ENCODE measurements at regions not wholly inside any gene's neighbourhood (a gene's known extent, or its start where the extent isn't known, plus 50 kb on each side); places are given as distances from the start of the nearest gene placed in this dataset.
"Not testable (repeated sequence)": the region's sequence is repeated elsewhere in the genome, so short reads cannot be mapped to it uniquely, and the experiment has no call there.

GRCh38 chr10:113488186-113488585 lies 64.7 kb upstream of the HABP2 start:
- H3K36me3 ChIP-seq, result no peaks in the 10 kb centered on the region
- intact Hi-C loops (cut with DNase I), result no loop called here
- H3K27ac ChIP-seq, result no peak overlapping the region
- peaks cover 4 to 20% of the 10 kb centered on the region in 2 donors for H3K4me1 ChIP-seq
- no peak overlapping the region for H3K4me3 ChIP-seq
- no peak for TF ChIP-seq CTCF (IDR thresholded peaks at IDR 0.05)
- DNase-seq (ENCODE audit: low spot score in 2 of 2), result no peak
- no peaks in the 10 kb centered on the region for H3K9me3 ChIP-seq
- H3K27me3 ChIP-seq, result no peaks in the 10 kb centered on the region

GRCh38 chr10:113489522-113489921 lies 63.3 kb upstream of the HABP2 start:
- Histone ChIP-seq H3K4me1 (peaks cover 4 to 33% of the 10 kb centered on the region in 2 donors), H3K4me3 (peak overlapping the region in 1 of 2 donors; percentile 51)
- intact Hi-C loops (cut with DNase I); H3K27ac ChIP-seq; DNase-seq (ENCODE audit: low spot score in 2 of 2); H3K9me3 ChIP-seq; H3K27me3 ChIP-seq; H3K36me3 ChIP-seq: not testable (repeated sequence)

- intact Hi-C loops (cut with DNase I), result loop anchor here (1.0 to 10.0 kb wide), 2 partner anchors 17 to 437 kb away; no protein-coding TSS in a partner anchor
Observed at GRCh38 chr10:113491967-113492565, 60.8 kb upstream of the HABP2 start.

GRCh38 chr10:113493195-113493594 lies 59.7 kb upstream of the HABP2 start:
- intact Hi-C loops (cut with DNase I), result loop anchor here (10.0 kb wide), 1 partner anchor 438 kb away; no protein-coding TSS in a partner anchor
- Histone ChIP-seq H3K4me1 (peaks cover 4 to 49% of the 10 kb centered on the region in 2 donors), H3K27ac (peak overlapping the region; percentile 63 to 82), H3K27me3 (no peaks in the 10 kb centered on the region), H3K9me3 (no peaks in the 10 kb centered on the region), H3K4me3 (no peak overlapping the region), H3K36me3 (no peaks in the 10 kb centered on the region)
- no peak for DNase-seq (ENCODE audit: low spot score in 2 of 2)
- no peak for TF ChIP-seq CTCF (IDR thresholded peaks at IDR 0.05)

More at GRCh38 chr10:113491967-113492565, 60.8 kb upstream of the HABP2 start:
- no peak for TF ChIP-seq CTCF (IDR thresholded peaks at IDR 0.05)
- peaks cover 4 to 49% of the 10 kb centered on the region in 2 donors for H3K4me1 ChIP-seq
- H3K36me3 ChIP-seq, result no peaks in the 10 kb centered on the region
- no peak for DNase-seq (ENCODE audit: low spot score in 2 of 2)
- no peaks in the 10 kb centered on the region for H3K9me3 ChIP-seq
- H3K27ac ChIP-seq, result peak overlapping the region; percentile 63 to 82
- no peaks in the 10 kb centered on the region for H3K27me3 ChIP-seq
- peak overlapping the region; percentile 11 to 51 for H3K4me3 ChIP-seq

- intact Hi-C loops (cut with DNase I), result loop anchor here (2.0 to 10.0 kb wide), 2 partner anchors 27 to 439 kb away; no protein-coding TSS in a partner anchor
- Histone ChIP-seq H3K4me3 (no peak overlapping the region), H3K4me1 (peaks cover 4 to 53% of the 10 kb centered on the region in 2 donors), H3K27ac (peak overlapping the region; percentile 63 to 82), H3K27me3 (no peaks in the 10 kb centered on the region), H3K36me3 (no peaks in the 10 kb centered on the region), H3K9me3 (no peaks in the 10 kb centered on the region)
- no peak for DNase-seq (ENCODE audit: low spot score in 2 of 2)
- TF ChIP-seq CTCF (IDR thresholded peaks at IDR 0.05), result no peak
Observed at GRCh38 chr10:113493882-113494301, 59.0 kb upstream of the HABP2 start.

- DNase-seq (ENCODE audit: low spot score in 2 of 2), result no peak
- Histone ChIP-seq H3K4me3 (peak overlapping the region in 1 of 2 donors; percentile 8), H3K4me1 (peaks cover 4 to 56% of the 10 kb centered on the region in 2 donors), H3K27me3 (no peaks in the 10 kb centered on the region), H3K36me3 (no peaks in the 10 kb centered on the region), H3K27ac (peak overlapping the region; percentile 63 to 82), H3K9me3 (no peaks in the 10 kb centered on the region)
- TF ChIP-seq CTCF (IDR thresholded peaks at IDR 0.05), result no peak
- intact Hi-C loops (cut with DNase I), result loop anchor here (2.0 to 10.0 kb wide), 3 partner anchors 26 to 440 kb away; no protein-coding TSS in a partner anchor
Observed at GRCh38 chr10:113494761-113495160, 58.1 kb upstream of the HABP2 start.
